ENCODE measurements at regions not wholly inside any gene's neighbourhood (a gene's known extent, or its start where the extent isn't known, plus 50 kb on each side); places are given as distances from the start of the nearest gene placed in this dataset.

GRCh38 chr1:95671098-95671497 is 437.1 kb downstream of the RWDD3 start:
- Histone ChIP-seq H3K36me3 (replicated peaks in 1 of 2; ENCODE audit: control insufficient read depth in 1 of 2, insufficient read depth in 2 of 2, low read length in 2 of 2) (no peaks in the 10 kb centered on the region), H3K79me2 (ENCODE audit: insufficient read depth, low read length) (no peaks in the 10 kb centered on the region), H3K4me3 (replicated peaks in 1 of 3; ENCODE audit: insufficient read depth in 1 of 3, low read depth in 2 of 3, low read length in 3 of 3) (no peak overlapping the region), H3K4me2 (ENCODE audit: low read depth, low read length) (no peak overlapping the region), H3K9ac (ENCODE audit: insufficient read depth, low read depth, low read length) (no peak overlapping the region), H3K27me3 (ENCODE audit: control insufficient read depth in 1 of 2, insufficient read depth in 2 of 2, low read length in 2 of 2) (no peaks in the 10 kb centered on the region), H3K9me3 (ENCODE audit: low read length) (no peaks in the 10 kb centered on the region), H3K4me1 (ENCODE audit: insufficient read depth, low read length) (no peaks in the 10 kb centered on the region), H3K27ac (ENCODE audit: extremely low read length, insufficient read depth, low read length) (no peak overlapping the region), H4K20me1 (ENCODE audit: insufficient read depth, low read length) (no peaks in the 10 kb centered on the region), H2AFZ (ENCODE audit: low read length) (no peak overlapping the region)
- in situ Hi-C loops (cut with HindIII; ENCODE audit: extremely low pct_ligation_motif_present, low pct_unique_long_range_greater_than_20kb) = no loop called here
- TF ChIP-seq SP2 (CRISPR knock-in tag; IDR thresholded peaks at IDR 0.05) = no peak
- TF ChIP-seq ZNF761 (CRISPR knock-in tag; conservative IDR thresholded peaks at IDR 0.05) = no peak
- intact Hi-C loops (cut with micrococcal nuclease; ENCODE audit: unreplicated experiment) = no loop called here
- DNase-seq (ENCODE audit: low spot score) (no peak), FAIRE-seq (no peak), ATAC-seq (no peak)
- POLR2A ChIA-PET = no interaction called here
- BruUV-seq (replicated peaks) = no TSS peak
- CTCF ChIA-PET (ENCODE audit: low intra/inter-chr PET ratio, low total read pairs) = no interaction called here
- 0% methylated on average over 1 of the region's 1 CpG for WGBS (ENCODE audit: low lambda C conversion rate)

GRCh38 chr1:95679262-95679661 is 445.3 kb downstream of the RWDD3 start:
- Histone ChIP-seq H2AFZ (ENCODE audit: low read length) (no peak overlapping the region), H4K20me1 (ENCODE audit: insufficient read depth, low read length) (no peaks in the 10 kb centered on the region), H3K4me3 (replicated peaks in 1 of 3; ENCODE audit: insufficient read depth in 1 of 3, low read depth in 2 of 3, low read length in 3 of 3) (no peak overlapping the region), H3K36me3 (replicated peaks in 1 of 2; ENCODE audit: control insufficient read depth in 1 of 2, insufficient read depth in 2 of 2, low read length in 2 of 2) (no peaks in the 10 kb centered on the region), H3K4me2 (ENCODE audit: low read depth, low read length) (no peak overlapping the region), H3K9ac (ENCODE audit: insufficient read depth, low read depth, low read length) (no peak overlapping the region), H3K4me1 (ENCODE audit: insufficient read depth, low read length) (no peaks in the 10 kb centered on the region), H3K27me3 (ENCODE audit: control insufficient read depth in 1 of 2, insufficient read depth in 2 of 2, low read length in 2 of 2) (no peaks in the 10 kb centered on the region), H3K27ac (ENCODE audit: extremely low read length, insufficient read depth, low read length) (no peak overlapping the region), H3K79me2 (ENCODE audit: insufficient read depth, low read length) (no peaks in the 10 kb centered on the region), H3K9me3 (ENCODE audit: low read length) (no peaks in the 10 kb centered on the region)
- no peak for TF ChIP-seq E2F2 (CRISPR knock-in tag; IDR thresholded peaks at IDR 0.05; ENCODE audit: borderline replicate concordance)
- no peak for TF ChIP-seq UBTF (CRISPR knock-in tag; IDR thresholded peaks at IDR 0.05)
- TF ChIP-seq CREM (IDR thresholded peaks at IDR 0.05) = no peak
- no peak for TF ChIP-seq CREM (CRISPR knock-in tag; IDR thresholded peaks at IDR 0.05)
- TF ChIP-seq TBP (CRISPR knock-in tag; IDR thresholded peaks at IDR 0.05) = no peak
- no peak for TF ChIP-seq ZNF143 (CRISPR knock-in tag; IDR thresholded peaks at IDR 0.05)
- no peak for TF ChIP-seq ZBTB8A (CRISPR knock-in tag; IDR thresholded peaks at IDR 0.05; ENCODE audit: borderline replicate concordance, low read depth)
- no peak for TF ChIP-seq SIX1 (CRISPR knock-in tag; IDR thresholded peaks at IDR 0.05; ENCODE audit: borderline replicate concordance)
- no peak for TF ChIP-seq NPAS2 (CRISPR knock-in tag; IDR thresholded peaks at IDR 0.05; ENCODE audit: borderline replicate concordance)
- no peak for TF ChIP-seq ELF4 (CRISPR knock-in tag; IDR thresholded peaks at IDR 0.05; ENCODE audit: borderline replicate concordance)
- no peak for TF ChIP-seq ZMYM2 (CRISPR knock-in tag; IDR thresholded peaks at IDR 0.05)
- BruUV-seq (replicated peaks) = no TSS peak
- ChIA-PET CTCF (ENCODE audit: low intra/inter-chr PET ratio, low total read pairs) (no interaction called here), POLR2A (no interaction called here)
- intact Hi-C loops (cut with micrococcal nuclease; ENCODE audit: unreplicated experiment) (no loop called here), in situ Hi-C loops (cut with HindIII; ENCODE audit: extremely low pct_ligation_motif_present, low pct_unique_long_range_greater_than_20kb) (no loop called here)
- peak; percentile 59; the same call in 2 of the 3 replicates for ATAC-seq
- no peak for FAIRE-seq
- 11% methylated on average over 4 of the region's 5 CpGs for WGBS (ENCODE audit: low lambda C conversion rate)
- DNase-seq (ENCODE audit: low spot score) = no peak
